ENCODE measurements at regions not wholly inside any gene's neighbourhood (a gene's known extent, or its start where the extent isn't known, plus 50 kb on each side); places are given as distances from the start of the nearest gene placed in this dataset.

DNA sequence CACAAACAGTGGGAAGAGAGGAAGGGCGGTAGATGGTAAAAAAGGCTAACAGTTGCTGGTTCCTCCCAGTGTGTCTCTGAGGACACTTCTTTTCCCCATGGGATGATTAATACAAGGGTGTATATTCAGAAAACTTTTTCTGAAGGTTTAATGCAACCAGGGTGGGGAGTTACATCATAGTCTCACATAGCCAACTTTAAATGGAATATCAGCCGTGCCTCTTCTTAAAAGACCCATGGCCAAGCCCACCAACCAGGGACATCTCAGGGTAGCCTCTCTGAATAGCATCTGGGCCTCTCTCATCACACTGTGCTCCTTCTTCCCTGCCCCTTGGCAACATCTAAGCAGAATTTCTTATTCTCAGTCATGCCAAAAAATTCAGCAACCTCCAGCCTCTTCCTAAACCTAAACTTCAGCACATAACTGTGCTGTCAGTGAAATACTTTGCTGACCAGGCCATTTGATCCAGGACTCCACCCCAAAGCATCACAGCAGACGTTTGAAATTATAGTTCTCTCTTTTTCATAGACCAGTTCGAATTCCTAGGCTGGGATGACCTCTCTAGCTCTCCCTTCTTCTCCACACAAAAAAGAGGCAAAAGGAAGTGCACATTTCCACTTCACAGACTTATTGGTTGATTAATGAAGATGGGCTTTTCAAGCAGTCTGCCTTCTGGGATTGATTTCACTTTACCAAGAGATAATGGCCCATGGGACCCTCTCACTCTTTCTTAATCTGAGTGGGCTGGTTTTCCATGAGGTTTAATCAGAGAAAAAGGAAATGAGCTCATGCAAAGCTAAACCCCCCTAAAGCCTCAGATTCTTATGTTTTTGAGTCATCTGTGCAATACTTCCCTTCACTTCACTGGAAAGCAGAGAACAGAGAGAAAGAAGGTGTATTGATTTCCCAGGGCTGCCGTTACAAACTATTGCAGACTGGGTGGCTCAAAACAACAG is 85.1 kb upstream of the RAI14 start:
- no peak for DNase-seq

DNA sequence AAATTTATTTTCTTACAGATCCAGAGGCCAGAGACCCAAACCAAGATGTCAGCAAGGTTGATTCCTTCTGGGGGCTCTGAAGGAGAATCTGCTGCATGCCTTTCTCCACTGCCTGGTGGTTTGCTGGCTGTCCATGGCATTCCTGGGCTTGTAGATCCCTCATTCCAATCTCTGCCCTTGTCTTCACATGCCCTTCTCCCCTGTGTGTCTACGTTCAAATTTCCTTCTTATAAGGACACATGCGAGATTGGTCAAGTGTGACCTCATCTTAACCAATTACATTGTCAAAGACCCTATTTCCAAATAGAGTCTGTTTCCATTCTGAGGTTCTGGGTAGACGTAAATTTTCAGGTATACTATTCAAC is 84.5 kb upstream of the RAI14 start:
- DNase-seq = no peak

DNA sequence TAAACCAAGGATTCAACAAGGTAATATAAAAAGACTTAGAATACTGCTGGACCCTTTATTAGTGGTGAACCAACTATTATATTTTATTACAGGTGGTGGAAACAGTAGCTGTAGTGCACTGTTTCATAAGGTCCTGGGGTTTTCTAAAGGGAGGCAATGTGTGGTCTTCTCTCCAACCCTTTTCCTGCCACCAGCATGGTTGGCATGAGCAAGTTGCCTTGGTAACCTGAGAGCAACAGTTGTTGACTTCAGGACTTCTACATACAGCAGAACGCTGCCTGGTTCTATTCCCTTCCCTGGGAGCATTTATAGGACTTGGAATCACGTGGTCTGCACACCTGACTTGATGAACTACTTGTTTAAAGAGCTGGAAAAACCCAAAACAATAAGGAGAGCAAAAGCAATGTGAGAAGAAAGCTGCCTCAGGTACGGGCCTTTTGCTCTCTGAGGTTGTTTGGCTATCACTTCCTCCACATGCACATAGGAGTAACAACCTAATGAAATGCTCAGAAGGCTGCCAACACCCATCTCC is 81.1 kb upstream of the RAI14 start:
- DNase-seq = no peak

DNA sequence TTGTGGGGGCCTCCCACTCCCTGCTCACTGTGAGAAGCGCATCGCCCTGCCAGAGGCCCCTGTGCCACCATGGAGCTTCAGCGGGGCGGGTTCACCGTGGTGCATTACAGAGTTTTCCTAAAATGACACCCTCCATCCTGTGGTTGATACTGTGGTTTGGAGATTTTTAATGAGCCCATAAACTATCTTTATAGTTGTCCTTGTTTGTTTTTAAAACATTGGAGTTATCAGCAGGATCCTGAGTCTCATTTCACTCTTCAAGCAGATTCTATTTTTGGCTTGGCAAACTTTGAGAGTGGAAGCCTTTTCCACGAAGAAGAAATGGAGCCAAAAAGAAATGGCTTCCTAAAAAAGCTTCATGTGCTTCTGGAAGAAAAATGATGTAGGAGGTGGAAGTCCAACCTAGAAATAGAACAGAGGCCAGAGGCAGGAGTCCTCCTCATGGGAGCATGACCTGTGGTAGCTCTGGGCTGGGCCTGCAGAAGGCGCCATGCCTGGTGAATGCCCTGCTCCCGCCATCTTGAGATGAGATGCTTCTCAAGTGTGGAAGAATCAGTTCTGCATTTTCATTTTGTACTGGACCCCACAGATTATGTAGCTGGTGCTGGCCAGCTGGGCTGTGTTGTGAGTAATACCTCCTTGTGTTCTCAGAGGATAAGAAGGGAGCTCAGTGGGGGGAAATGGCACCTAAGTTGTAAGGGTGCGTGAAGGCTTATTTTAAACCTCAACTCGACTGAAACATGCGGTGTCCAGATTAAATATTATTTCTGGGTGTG is 79.0 kb upstream of the RAI14 start:
- DNase-seq = no peak

DNA sequence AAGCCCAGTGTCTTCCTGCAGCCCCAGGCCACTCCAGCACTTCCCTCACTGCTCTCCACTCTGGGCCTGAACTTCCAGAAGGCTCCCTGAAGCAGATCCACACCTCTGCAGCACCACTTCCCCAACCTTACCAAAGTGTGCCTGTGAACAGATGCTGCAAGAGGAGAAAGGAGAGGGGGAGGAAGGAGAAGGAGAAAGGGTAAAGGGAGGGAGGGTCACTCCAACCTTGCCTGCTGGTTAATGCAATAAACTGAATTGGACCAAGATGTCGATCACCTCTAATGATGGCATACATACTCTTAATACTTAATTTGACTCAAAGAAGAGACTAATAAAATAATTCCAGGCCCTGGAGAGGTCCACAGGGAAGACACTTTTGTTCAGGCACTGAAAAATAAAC is 77.2 kb upstream of the RAI14 start:
- DNase-seq = no peak

DNA sequence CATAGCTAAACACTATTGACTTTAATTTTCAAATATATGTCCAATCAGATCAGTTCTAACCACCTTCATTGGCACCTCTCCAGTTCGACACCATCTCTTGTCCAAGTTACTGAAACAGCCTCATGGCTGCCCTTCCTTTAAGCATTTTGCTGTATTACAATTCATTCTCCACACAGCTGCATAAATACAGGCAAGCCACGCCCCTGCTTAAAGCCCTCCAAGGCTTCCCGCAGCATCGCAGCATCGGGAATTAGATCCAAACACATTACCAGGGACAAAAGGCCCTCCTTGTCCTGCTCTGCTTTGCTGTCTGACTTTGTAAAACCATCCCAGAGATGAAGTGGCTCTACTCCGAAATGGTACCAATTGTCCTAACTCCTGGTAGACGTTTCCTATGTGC is 75.1 kb upstream of the RAI14 start:
- no peak for DNase-seq

DNA sequence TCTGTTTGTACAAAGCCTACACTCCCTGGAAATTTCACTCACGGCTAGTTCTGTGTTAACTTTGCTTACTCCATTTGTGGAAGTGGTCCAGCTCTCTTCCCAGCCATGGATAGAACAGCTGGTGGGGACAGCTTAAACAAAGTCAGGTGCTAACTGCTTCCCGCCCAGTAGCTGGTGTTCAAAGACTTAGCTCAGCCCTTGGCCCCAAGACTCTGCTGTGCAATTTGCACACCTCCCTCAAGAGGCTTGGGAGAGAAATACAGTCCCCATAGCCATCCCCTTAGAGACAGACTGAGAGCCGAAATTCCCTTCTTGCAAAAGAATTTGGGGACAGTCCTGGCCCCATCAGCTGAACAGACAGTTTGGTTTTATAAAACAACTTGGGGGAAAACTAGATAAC is 73.8 kb upstream of the RAI14 start:
- no peak for DNase-seq

DNA sequence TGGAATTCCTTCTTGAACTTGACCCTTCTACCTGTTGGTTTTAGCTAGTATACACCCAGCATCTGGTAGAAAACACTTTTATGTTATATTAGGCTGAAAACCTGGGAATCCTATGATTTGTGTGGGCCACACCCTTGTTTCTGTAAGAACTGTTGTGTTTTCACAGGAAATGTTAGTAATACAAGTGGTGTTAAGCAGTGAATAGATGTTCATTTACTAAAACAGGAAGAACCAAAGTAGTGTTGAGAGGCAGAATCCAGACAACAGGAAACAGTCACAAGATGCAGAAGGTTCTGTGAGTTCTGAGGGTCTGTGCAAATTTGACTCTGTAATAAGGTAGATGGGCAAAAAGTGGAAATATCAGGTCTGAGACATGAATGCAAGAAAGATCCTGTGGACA is 73.0 kb upstream of the RAI14 start:
- DNase-seq = no peak

DNA sequence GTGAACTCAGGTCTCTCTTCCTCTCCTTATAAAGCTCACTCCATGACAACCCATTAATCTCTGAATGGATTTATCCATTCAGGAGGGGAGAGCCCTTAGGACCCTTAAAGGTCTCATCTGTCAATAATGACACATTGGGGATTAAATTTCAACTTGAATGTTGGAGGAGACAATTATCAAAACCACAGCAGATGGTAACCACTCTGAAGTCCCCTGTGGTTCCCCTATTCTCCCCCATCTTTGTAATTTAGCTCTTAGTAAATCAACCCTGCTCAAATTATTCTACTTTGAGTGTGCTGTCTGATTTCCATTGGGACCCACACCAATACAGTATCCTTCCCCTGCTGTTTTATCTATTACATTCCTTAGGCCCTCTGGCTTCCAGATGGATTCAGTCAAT is 72.0 kb upstream of the RAI14 start:
- no peak for DNase-seq

DNA sequence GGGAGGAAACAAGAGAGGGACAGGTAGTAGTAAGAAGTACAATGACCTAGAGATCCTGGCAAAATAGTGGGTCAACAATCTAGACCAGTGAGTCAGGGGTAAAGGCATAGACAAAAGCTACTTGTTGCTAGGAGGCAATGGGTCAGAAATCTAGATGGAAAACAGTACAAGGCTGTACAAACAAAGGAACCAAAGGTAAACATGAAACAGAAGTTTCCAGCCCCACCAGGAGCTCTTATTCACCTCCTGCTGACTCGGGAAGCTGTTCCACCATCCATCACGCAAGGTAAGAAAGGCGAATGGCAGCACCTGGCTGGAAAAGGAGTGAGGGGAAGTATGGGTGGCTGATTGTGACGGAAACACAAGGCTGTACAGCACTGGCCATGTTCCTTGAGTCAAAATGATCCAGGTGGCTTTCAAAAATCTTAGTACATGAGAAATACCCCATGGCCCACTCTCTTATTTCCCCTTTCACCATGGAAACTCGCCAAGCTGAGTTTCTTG is 70.5 kb upstream of the RAI14 start:
- no peak for DNase-seq

DNA sequence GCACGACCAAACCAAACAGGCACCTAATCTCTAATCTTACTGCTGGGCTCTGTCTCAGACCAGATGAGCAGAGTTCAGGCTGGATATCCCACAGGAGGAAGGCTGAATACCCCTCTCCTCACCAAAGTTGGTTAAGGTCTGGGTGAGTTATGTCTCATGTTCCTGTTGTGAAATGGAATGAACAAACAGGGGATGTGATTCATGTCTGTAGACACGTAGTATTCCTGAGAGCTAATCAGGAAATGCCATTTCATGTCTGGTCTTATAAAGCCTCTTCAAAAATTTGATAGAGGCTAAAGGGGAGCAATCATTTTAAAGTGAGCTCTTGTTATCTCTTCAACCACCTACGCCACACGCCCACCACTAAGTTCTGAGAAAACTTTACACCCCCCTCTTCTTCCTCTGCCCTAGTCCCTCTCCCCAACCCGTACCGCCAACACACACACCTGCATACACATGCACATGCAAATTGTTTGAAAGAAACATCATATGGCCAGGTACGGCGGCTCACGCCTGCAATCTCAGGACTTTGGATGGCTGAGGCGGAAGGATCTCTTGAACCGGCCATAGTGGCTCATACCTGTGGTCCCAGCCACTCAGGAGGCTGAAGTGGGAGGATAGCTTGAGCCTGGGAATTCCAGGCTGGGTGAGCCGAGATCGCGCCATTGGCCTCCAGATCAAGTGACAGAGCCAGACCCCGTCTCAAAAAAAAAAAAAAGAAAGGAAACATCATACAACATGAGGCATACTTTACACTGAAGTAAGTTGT is 69.8 kb upstream of the RAI14 start:
- DNase-seq = no peak

DNA sequence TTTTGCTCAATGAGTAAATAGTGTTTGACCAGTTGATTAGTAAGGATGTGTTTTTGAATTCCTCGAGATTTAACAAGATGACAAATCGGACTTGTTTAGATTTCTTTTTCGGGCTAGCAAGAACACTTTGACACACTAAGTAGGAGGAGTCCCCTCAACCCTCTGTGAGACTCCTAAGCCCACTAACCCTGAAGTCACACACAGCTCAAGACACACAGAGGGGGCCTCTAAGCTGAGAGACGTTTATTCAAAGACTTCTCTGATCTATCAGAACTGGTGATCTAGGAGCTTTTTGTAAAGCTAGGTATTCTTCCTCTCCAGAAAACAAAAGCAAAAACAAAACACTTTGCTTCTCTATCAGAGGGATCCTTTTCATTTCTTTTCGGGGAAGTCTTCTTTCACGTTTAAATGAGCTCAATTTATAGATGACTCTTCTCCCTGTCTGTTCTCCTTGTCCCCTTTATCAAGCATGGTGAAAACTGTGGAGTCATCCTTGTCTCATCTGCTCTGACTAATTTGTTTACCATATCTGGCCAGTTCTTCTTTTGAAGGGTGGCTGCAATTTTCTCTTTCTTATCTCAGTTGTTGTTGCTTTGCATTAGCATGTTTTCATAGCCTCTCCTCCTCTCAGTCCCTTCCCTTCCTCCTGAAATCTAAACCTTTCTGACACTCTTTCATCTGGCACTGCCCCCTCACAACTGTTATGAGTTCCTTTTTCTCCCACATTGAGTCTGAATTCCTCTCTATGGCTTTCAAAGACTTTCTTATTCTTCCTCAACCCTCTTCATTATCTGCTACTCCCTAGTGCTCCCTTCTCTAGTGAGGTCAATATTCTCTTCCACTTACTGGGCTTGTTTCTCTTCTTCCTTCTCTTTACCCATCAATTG is 68.5 kb upstream of the RAI14 start:
- DNase-seq = no peak

DNA sequence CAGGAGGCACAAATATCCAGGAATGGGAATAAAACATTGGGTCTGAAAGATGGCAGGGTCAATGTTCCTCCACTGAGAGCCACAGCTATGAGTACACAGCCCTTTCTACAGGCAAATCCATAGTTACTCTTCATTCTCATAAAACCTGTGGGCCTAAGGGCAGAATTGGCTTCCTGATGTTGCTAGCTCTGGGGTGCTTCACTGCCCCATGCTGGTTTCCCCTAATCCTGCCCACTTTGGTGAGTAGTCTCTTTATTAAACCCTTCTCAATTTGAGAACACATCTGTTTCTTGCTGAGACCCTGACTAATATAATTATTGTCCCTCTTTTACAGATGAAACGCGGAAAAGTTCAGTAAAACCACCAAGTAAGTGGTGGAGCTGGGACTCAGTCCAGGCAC is 66.3 kb upstream of the RAI14 start:
- no peak for DNase-seq

DNA sequence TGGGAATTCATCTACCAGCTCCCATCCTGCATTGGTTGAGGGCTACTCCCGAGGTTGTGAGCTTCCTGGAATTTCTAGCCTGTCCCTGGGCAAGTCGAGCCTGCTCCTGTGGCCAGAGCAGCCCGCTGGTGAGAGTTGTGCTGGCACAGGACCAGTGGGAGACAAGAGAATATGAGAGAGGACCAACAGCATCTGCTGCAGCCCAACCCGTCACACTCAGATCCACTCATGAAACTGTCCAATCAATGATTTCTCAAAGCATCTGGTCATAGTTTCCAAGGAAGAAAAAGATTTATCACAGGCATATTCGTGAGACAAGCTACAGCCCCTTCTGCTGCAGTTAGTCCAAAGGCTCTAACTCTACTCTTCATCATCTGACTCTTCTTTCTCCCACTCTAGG is 64.4 kb upstream of the RAI14 start:
- DNase-seq = no peak

DNA sequence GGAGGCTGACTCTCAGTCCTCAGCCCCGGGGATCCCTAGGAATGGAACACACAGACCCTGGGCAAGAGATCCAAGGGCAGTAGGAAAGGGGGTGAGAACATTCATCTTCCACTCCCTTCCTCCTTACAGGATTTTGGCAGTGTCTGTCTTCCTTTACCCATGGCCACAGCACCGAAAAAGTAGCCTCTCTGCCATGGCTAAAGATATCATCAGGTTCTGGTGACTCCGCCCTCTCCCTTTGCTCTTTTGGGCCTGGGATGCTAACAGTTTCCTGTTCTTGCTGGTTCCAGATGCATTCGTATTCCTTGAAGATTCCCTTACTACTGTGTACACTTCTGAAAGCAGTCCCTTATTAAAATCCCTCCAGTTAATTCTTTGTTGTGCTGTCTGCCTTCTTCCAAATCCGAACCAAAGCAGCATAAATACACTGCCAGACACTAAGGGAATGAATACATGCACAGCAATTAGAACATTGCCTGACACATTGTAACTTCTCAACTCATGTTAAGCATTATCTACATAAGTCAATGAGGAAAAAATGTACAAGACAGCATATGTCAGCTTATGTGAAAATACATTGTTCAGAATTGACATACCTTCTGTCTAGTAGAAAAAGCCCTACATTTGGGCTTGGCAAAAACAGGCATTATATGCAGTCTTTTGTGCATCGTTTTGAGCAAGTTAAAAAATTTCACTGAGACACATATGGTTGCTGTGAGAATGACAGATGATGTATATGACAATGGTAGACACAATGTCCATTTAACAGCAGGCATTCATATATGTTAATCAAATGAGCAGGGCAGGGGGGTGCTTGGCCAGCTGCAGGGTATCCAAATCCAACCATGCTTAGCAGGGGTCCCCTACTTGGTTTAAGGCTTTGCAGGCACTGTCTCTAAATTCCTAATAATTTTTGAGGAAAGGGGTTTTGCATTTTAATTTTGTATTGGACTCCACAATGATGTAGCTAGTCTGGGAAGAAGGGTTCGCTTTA is 58.8 kb upstream of the RAI14 start:
- DNase-seq = no peak

DNA sequence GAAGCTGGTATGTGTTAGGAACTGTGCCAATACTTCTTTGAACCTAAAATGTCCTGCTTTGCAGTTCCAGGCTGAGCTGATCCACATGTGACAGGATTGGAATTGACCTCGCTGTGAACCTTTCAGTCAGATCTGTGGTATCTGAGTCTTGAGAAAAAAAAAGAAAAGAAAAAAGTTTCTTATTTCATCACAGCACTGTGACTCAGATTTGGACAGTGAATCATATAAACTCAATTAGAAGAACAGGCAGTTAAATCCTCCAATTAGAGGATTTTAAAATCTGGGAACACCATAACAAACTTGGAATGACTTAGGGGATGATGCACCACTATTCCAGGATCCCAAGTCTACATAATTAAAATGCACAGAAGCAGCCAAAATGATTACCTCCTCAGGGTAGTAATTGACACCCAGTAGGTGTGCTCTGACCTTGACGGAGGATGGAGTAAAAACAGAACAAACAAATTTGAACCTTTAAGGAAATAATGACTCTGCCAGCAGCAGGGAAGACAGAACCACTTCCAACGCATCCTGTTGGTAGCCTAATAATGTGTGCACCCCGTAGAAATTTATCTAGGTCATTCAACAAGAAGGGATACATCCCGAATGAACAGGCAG is 57.8 kb upstream of the RAI14 start:
- DNase-seq = no peak

DNA sequence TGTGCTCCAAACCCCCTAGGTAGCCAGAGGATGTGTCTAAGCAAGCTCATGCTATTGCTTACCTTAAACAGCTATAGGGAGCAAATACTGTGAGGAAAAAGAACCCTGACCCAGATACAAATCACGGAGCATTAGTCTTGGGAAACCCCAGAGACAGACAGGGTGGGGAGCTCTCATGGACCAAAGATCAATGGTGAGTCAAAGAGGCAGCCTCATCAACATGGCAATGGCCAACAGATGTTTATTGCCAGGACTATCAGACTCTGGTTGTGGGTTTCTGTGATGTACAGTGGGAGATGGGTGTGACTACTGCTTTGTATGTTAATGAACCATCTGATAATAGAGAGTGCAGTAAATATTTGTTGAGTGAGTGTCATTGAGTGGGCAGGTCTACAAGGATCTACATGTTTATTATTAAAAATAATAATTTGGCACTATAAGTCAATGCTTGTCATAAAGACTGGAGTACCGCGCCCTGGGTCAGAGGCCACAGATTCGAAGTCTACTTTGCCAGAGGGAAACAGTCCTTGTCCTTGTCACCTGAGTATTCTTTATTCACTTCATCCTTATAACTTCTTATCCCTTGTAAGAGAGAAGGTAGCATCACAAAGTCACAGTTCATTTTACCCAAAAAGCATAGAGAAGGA is 56.5 kb upstream of the RAI14 start:
- no peak for DNase-seq

DNA sequence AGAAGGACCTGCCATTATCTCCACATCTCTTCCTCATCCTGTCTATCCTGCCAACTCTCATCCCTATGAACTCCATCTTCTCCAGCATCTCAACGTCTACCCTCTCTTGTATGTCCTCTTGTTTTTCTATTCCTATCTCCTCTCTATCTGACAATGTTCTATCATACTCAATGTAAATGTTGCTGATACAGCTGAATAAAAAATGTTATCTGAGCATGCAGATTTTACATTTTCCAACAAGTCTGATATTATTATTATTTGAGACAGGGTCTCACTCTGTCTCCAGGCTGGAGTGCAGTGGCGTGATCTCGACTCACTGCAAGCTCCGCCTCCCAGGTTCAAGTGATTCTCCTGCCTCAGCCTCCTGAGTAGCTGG is 56.0 kb upstream of the RAI14 start:
- DNase-seq = no peak

DNA sequence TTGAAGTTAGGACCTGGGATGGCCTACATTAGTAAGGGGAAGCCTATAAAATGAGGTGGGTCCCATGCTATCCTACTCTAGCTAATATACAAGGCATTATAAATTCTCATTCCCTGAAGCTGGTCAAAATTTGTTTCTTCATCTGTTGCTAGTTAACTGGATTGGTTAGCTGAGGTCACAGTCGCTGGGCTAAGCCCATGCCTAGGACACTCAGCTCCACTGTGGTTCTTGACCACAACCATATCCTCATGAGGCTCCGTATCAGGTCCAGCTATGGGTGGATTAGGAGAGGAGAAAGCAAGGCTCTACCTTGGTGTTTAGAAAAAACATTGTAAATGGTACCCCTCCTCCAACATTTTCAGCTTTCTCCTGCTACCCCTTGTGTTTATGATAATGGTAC is 52.8 kb upstream of the RAI14 start:
- no peak for DNase-seq

All from NCI-H2107 (cell line).